Thoracic aorta (tissue), 2 donors: ENCODE measurements at regions not wholly inside any gene's neighbourhood (a gene's known extent, or its start where the extent isn't known, plus 50 kb on each side); places are given as distances from the start of the nearest gene placed in this dataset.
"Not testable (repeated sequence)": the region's sequence is repeated elsewhere in the genome, so short reads cannot be mapped to it uniquely, and the experiment has no call there.

Experiments
- ATAC-seq: fragments of 150-250 bp; one replicate; pipeline ENCODE4 v1.8.0; 2017; ENCODE audit warnings: low read depth; ENCODE audit not compliant: insufficient number of reproducible peaks, low FRiP score
- DNase-seq: peaks from one replicate; pipeline ENCODE4 v3.0.0-alpha.2; 2020; ENCODE audit warnings: low spot score
- H3K27ac ChIP-seq, 2 donors: fragments of 200-600 bp; sonication (generic); 1 replicate in 1 of 2; 2 replicates in 1 of 2; pipeline ENCODE4 v1.5.1; 2016; ENCODE audit warnings: mild to moderate bottlenecking in 2 of 2, moderate library complexity in 2 of 2
- H3K27me3 ChIP-seq: fragments of 200-600 bp; sonication (generic); replicated peaks from 2 replicates; pipeline ENCODE4 v1.6.0; 2016; ENCODE audit warnings: mild to moderate bottlenecking; ENCODE audit not compliant: insufficient read depth
- H3K36me3 ChIP-seq: fragments of 200-600 bp; sonication (generic); one replicate; pipeline ENCODE4 v1.5.1; 2016
- H3K4me1 ChIP-seq, 2 donors: fragments of 200-600 bp; sonication (generic); 1 replicate in 1 of 2; 2 replicates in 1 of 2; pipeline versions ENCODE4 v1.5.1 to v1.6.0; 2016; ENCODE audit warnings: low read depth in 2 of 2, mild to moderate bottlenecking in 1 of 2; ENCODE audit not compliant: control insufficient read depth in 1 of 2
- H3K4me3 ChIP-seq: fragments of 200-600 bp; sonication (generic); 2 replicates; pipeline ENCODE4 v1.5.1; 2016; ENCODE audit warnings: mild to moderate bottlenecking
- H3K9me3 ChIP-seq: fragments of 200-600 bp; sonication (generic); 2 replicates; pipeline ENCODE4 v1.5.1; 2016
- CTCF ChIP-seq: fragments of 200-600 bp; sonication (generic); IDR thresholded peaks from one replicate; pipeline ENCODE4 v1.5.1; 2019; ENCODE audit warnings: antibody characterized with exemption

- no peak for TF ChIP-seq CTCF
- DNase-seq: no peak
- no peaks in the 10 kb centered on the region for H3K4me1 ChIP-seq
- H3K4me3 ChIP-seq: no peak overlapping the region
- no peak overlapping the region for H3K27ac ChIP-seq
- no peaks in the 10 kb centered on the region for H3K36me3 ChIP-seq
- no peaks in the 10 kb centered on the region for H3K9me3 ChIP-seq
- no peak for ATAC-seq
- H3K27me3 ChIP-seq: no peaks in the 10 kb centered on the region
These were observed 275.9 kb upstream of the PLPP4 start for GRCh38 chr10:120181154-120181553.

- no peaks in the 10 kb centered on the region for H3K4me1 ChIP-seq
- TF ChIP-seq CTCF: no peak
- no peaks in the 10 kb centered on the region for H3K36me3 ChIP-seq
- no peak overlapping the region for H3K4me3 ChIP-seq
- DNase-seq (no peak), ATAC-seq (no peak)
- H3K27ac ChIP-seq: no peak overlapping the region
- no peaks in the 10 kb centered on the region for H3K27me3 ChIP-seq
- H3K9me3 ChIP-seq: no peaks in the 10 kb centered on the region
These were observed 274.6 kb upstream of the PLPP4 start for GRCh38 chr10:120182431-120182830.

GRCh38 chr10:120183546-120183945, 273.5 kb upstream of the PLPP4 start:
- no peaks in the 10 kb centered on the region for H3K9me3 ChIP-seq
- TF ChIP-seq CTCF: no peak
- H3K27me3 ChIP-seq: no peaks in the 10 kb centered on the region
- no peaks in the 10 kb centered on the region for H3K4me1 ChIP-seq
- no peak overlapping the region for H3K27ac ChIP-seq
- no peak for ATAC-seq
- no peaks in the 10 kb centered on the region for H3K36me3 ChIP-seq
- H3K4me3 ChIP-seq: no peak overlapping the region
- DNase-seq: no peak

- no peaks in the 10 kb centered on the region for H3K4me1 ChIP-seq
- no peaks in the 10 kb centered on the region for H3K36me3 ChIP-seq
- no peaks in the 10 kb centered on the region for H3K27me3 ChIP-seq
- no peak overlapping the region for H3K27ac ChIP-seq
- no peak overlapping the region for H3K4me3 ChIP-seq
- no peak for ATAC-seq
- no peak for DNase-seq
- H3K9me3 ChIP-seq: no peaks in the 10 kb centered on the region
- TF ChIP-seq CTCF: no peak
These were observed 272.3 kb upstream of the PLPP4 start for GRCh38 chr10:120184547-120185337.

- Histone ChIP-seq H3K27ac (no peak overlapping the region), H3K4me1 (no peaks in the 10 kb centered on the region), H3K27me3 (no peaks in the 10 kb centered on the region), H3K36me3 (no peaks in the 10 kb centered on the region), H3K9me3 (no peaks in the 10 kb centered on the region), H3K4me3 (no peak overlapping the region)
- no peak for DNase-seq
- ATAC-seq: no peak
- no peak for TF ChIP-seq CTCF
These were observed 270.5 kb upstream of the PLPP4 start for GRCh38 chr10:120186506-120186905.

GRCh38 chr10:120187168-120187567, 269.9 kb upstream of the PLPP4 start:
- not testable (repeated sequence) for H3K4me3 ChIP-seq, H3K36me3 ChIP-seq, H3K9me3 ChIP-seq, H3K27me3 ChIP-seq, H3K27ac ChIP-seq, H3K4me1 ChIP-seq, ATAC-seq, DNase-seq
